ENCODE measurements at regions not wholly inside any gene's neighbourhood (a gene's known extent, or its start where the extent isn't known, plus 50 kb on each side); places are given as distances from the start of the nearest gene placed in this dataset.
A peak's percentile ranks its signal among the peaks of the same experiment; 100 is the strongest.
"Not testable (repeated sequence)": the region's sequence is repeated elsewhere in the genome, so short reads cannot be mapped to it uniquely, and the experiment has no call there.

GRCh38 chr5:153352685-153353219 is 137.7 kb upstream of the GRIA1 start:
- Mint-ChIP-seq H3K27me3 (ENCODE audit: low read depth) (peaks cover 10% of the 10 kb centered on the region), H3K36me3 (ENCODE audit: low read depth) (no peaks in the 10 kb centered on the region), H3K9me3 (no peaks in the 10 kb centered on the region), H3K27ac (no peak overlapping the region), H3K4me1 (ENCODE audit: low read depth) (peaks cover 11% of the 10 kb centered on the region), H3K4me3 (ENCODE audit: low read depth) (peak overlapping the region; percentile 20)
- intact Hi-C loops (cut with micrococcal nuclease), result loop anchor here (10.0 kb wide), 1 partner anchor 828 kb away; no protein-coding TSS in a partner anchor
- DNase-seq (ENCODE audit: low spot score), result peak; percentile 16

GRCh38 chr5:153357493-153358112 is 132.9 kb upstream of the GRIA1 start:
- H3K4me1 Mint-ChIP-seq (ENCODE audit: low read depth), result peaks cover 18% of the 10 kb centered on the region
- H3K4me3 Mint-ChIP-seq (ENCODE audit: low read depth), result no peak overlapping the region
- H3K27me3 Mint-ChIP-seq (ENCODE audit: low read depth), result no peaks in the 10 kb centered on the region
- intact Hi-C loops (cut with micrococcal nuclease), result loop anchor here (10.0 kb wide), 1 partner anchor 833 kb away; no protein-coding TSS in a partner anchor
- no peaks in the 10 kb centered on the region for H3K36me3 Mint-ChIP-seq (ENCODE audit: low read depth)
- no peak for DNase-seq (ENCODE audit: low spot score)
- peaks cover 3% of the 10 kb centered on the region for H3K9me3 Mint-ChIP-seq
- H3K27ac Mint-ChIP-seq, result no peak overlapping the region

- intact Hi-C loops (cut with micrococcal nuclease), result loop anchor here (10.0 kb wide), 1 partner anchor 834 kb away; no protein-coding TSS in a partner anchor
- no peak for DNase-seq (ENCODE audit: low spot score)
- H3K4me1 Mint-ChIP-seq (ENCODE audit: low read depth), result peaks cover 10% of the 10 kb centered on the region
- H3K27ac Mint-ChIP-seq, result no peak overlapping the region
- no peak overlapping the region for H3K4me3 Mint-ChIP-seq (ENCODE audit: low read depth)
- H3K36me3 Mint-ChIP-seq (ENCODE audit: low read depth), result no peaks in the 10 kb centered on the region
- peaks cover 3% of the 10 kb centered on the region for H3K9me3 Mint-ChIP-seq
- H3K27me3 Mint-ChIP-seq (ENCODE audit: low read depth), result no peaks in the 10 kb centered on the region
These were observed 132.0 kb upstream of the GRIA1 start for GRCh38 chr5:153358315-153358976.

GRCh38 chr5:153360860-153361259 is 129.6 kb upstream of the GRIA1 start:
- no peak for DNase-seq (ENCODE audit: low spot score)
- intact Hi-C loops (cut with micrococcal nuclease), result no loop called here
- Mint-ChIP-seq H3K4me3 (ENCODE audit: low read depth) (no peak overlapping the region), H3K27ac (no peak overlapping the region), H3K4me1 (ENCODE audit: low read depth) (peaks cover 9% of the 10 kb centered on the region), H3K36me3 (ENCODE audit: low read depth) (no peaks in the 10 kb centered on the region), H3K27me3 (ENCODE audit: low read depth) (no peaks in the 10 kb centered on the region), H3K9me3 (peaks cover 3% of the 10 kb centered on the region)

GRCh38 chr5:153361735-153362409 is 128.6 kb upstream of the GRIA1 start:
- Mint-ChIP-seq H3K27me3 (ENCODE audit: low read depth) (no peaks in the 10 kb centered on the region), H3K4me3 (ENCODE audit: low read depth) (no peak overlapping the region), H3K4me1 (ENCODE audit: low read depth) (peaks cover 9% of the 10 kb centered on the region), H3K27ac (no peak overlapping the region), H3K36me3 (ENCODE audit: low read depth) (no peaks in the 10 kb centered on the region), H3K9me3 (peaks cover 3% of the 10 kb centered on the region)
- intact Hi-C loops (cut with micrococcal nuclease), result no loop called here
- no peak for DNase-seq (ENCODE audit: low spot score)

GRCh38 chr5:153365547-153365946 is 124.9 kb upstream of the GRIA1 start:
- H3K4me3 Mint-ChIP-seq (ENCODE audit: low read depth), result no peak overlapping the region
- no peaks in the 10 kb centered on the region for H3K27me3 Mint-ChIP-seq (ENCODE audit: low read depth)
- H3K36me3 Mint-ChIP-seq (ENCODE audit: low read depth), result no peaks in the 10 kb centered on the region
- no peak for DNase-seq (ENCODE audit: low spot score)
- intact Hi-C loops (cut with micrococcal nuclease), result no loop called here
- no peak overlapping the region for H3K27ac Mint-ChIP-seq
- no peaks in the 10 kb centered on the region for H3K9me3 Mint-ChIP-seq
- H3K4me1 Mint-ChIP-seq (ENCODE audit: low read depth), result no peaks in the 10 kb centered on the region

- Mint-ChIP-seq H3K9me3 (no peaks in the 10 kb centered on the region), H3K4me3 (ENCODE audit: low read depth) (no peak overlapping the region), H3K4me1 (ENCODE audit: low read depth) (no peaks in the 10 kb centered on the region), H3K36me3 (ENCODE audit: low read depth) (no peaks in the 10 kb centered on the region), H3K27me3 (ENCODE audit: low read depth) (no peaks in the 10 kb centered on the region), H3K27ac (no peak overlapping the region)
- no peak for DNase-seq (ENCODE audit: low spot score)
- intact Hi-C loops (cut with micrococcal nuclease), result no loop called here
These were observed 123.0 kb upstream of the GRIA1 start for GRCh38 chr5:153367466-153367865.

- Mint-ChIP-seq H3K27me3 (ENCODE audit: low read depth) (no peaks in the 10 kb centered on the region), H3K9me3 (no peaks in the 10 kb centered on the region), H3K27ac (no peak overlapping the region), H3K4me3 (ENCODE audit: low read depth) (no peak overlapping the region), H3K36me3 (ENCODE audit: low read depth) (no peaks in the 10 kb centered on the region), H3K4me1 (ENCODE audit: low read depth) (no peaks in the 10 kb centered on the region)
- intact Hi-C loops (cut with micrococcal nuclease), result no loop called here
- no peak for DNase-seq (ENCODE audit: low spot score)
These were observed 117.9 kb upstream of the GRIA1 start for GRCh38 chr5:153372425-153373129.

GRCh38 chr5:153373130-153373498 is 117.4 kb upstream of the GRIA1 start:
- H3K9me3 Mint-ChIP-seq, result no peaks in the 10 kb centered on the region
- no peaks in the 10 kb centered on the region for H3K36me3 Mint-ChIP-seq (ENCODE audit: low read depth)
- DNase-seq (ENCODE audit: low spot score), result no peak
- no peak overlapping the region for H3K27ac Mint-ChIP-seq
- H3K4me3 Mint-ChIP-seq (ENCODE audit: low read depth), result no peak overlapping the region
- intact Hi-C loops (cut with micrococcal nuclease), result no loop called here
- no peaks in the 10 kb centered on the region for H3K27me3 Mint-ChIP-seq (ENCODE audit: low read depth)
- no peaks in the 10 kb centered on the region for H3K4me1 Mint-ChIP-seq (ENCODE audit: low read depth)

- H3K36me3 Mint-ChIP-seq (ENCODE audit: low read depth); H3K4me3 Mint-ChIP-seq (ENCODE audit: low read depth); DNase-seq (ENCODE audit: low spot score); intact Hi-C loops (cut with micrococcal nuclease); H3K27ac Mint-ChIP-seq; H3K27me3 Mint-ChIP-seq (ENCODE audit: low read depth); H3K4me1 Mint-ChIP-seq (ENCODE audit: low read depth): not testable (repeated sequence)
- H3K9me3 Mint-ChIP-seq, result peaks cover 12% of the 10 kb centered on the region
These were observed 108.8 kb upstream of the GRIA1 start for GRCh38 chr5:153381630-153382029.

- H3K27me3 Mint-ChIP-seq (ENCODE audit: low read depth), result no peaks in the 10 kb centered on the region
- H3K4me1 Mint-ChIP-seq (ENCODE audit: low read depth), result no peaks in the 10 kb centered on the region
- no peak overlapping the region for H3K4me3 Mint-ChIP-seq (ENCODE audit: low read depth)
- no peak overlapping the region for H3K27ac Mint-ChIP-seq
- H3K9me3 Mint-ChIP-seq, result no peaks in the 10 kb centered on the region
- H3K36me3 Mint-ChIP-seq (ENCODE audit: low read depth), result no peaks in the 10 kb centered on the region
- no peak for DNase-seq (ENCODE audit: low spot score)
- intact Hi-C loops (cut with micrococcal nuclease), result no loop called here
These were observed 99.9 kb upstream of the GRIA1 start for GRCh38 chr5:153390569-153390968.

GRCh38 chr5:153399595-153399994 is 90.9 kb upstream of the GRIA1 start:
- no peaks in the 10 kb centered on the region for H3K27me3 Mint-ChIP-seq (ENCODE audit: low read depth)
- H3K36me3 Mint-ChIP-seq (ENCODE audit: low read depth), result no peaks in the 10 kb centered on the region
- no peak overlapping the region for H3K4me3 Mint-ChIP-seq (ENCODE audit: low read depth)
- H3K9me3 Mint-ChIP-seq, result no peaks in the 10 kb centered on the region
- intact Hi-C loops (cut with micrococcal nuclease), result no loop called here
- no peak for DNase-seq (ENCODE audit: low spot score)
- no peaks in the 10 kb centered on the region for H3K4me1 Mint-ChIP-seq (ENCODE audit: low read depth)
- no peak overlapping the region for H3K27ac Mint-ChIP-seq

Measured in activated T-helper 2 cell treated with anti-CD3 and anti-CD28 coated beads, Interferon-gamma antibody, Interleukin-2, Interleukin-4, amounts not matched to agents 10 μg/mL and 5 μg/mL and 100 μg/mL, durations not matched to agents 14 hours and 24 hours and 36 hours (primary cell).